HG02938 (cell line): ENCODE measurements at regions not wholly inside any gene's neighbourhood (a gene's known extent, or its start where the extent isn't known, plus 50 kb on each side); places are given as distances from the start of the nearest gene placed in this dataset.
"Not testable (repeated sequence)": the region's sequence is repeated elsewhere in the genome, so short reads cannot be mapped to it uniquely, and the experiment has no call there.

ENCODE experiments used
- ATAC-seq: cut with Tn5 transposase; IDR thresholded peaks from one replicate; pipeline ENCODE4 v1.9.1; 2021; ENCODE audit warnings: mild to moderate bottlenecking, moderate library complexity; ENCODE audit not compliant: unreplicated experiment

DNA sequence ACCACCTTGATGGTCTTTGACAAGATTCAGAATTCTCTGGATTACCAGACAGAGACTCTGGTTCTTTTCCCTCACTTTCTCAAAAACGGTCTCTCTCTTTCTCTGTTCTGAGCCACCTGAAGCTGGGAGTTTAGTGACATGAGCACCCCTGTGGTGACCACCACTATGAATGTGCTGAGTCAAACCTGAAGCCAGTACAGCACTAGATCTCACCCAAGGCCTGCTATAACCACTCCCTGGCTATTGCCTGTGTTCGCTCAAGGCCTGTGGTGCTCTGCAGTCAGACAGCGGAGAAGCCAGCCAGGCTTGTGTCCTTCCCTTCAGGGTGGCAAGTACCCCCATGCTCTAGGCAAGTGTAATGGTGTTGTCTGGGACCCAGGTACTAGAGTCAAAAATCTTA is 828.9 kb upstream of the NXPH2 start:
- no peak for ATAC-seq

DNA sequence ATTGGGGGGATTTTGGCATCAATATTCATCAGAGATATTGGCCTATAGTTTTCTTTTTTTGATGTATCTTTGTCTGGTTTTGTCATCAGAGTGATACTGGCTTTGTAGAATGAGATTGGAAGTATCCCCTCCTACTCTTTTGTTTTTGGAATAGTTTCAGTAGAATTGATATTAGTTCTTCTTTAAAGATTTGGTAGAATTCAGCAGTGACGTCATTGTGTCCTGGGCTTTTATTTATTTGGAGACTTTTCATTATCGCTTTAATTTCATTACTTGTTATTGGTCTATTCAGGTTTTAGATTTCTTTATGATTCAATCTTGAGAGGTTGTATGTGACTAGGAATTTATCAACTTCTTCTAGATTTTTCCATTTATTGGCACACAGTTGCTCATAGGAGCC is 825.5 kb upstream of the NXPH2 start:
- ATAC-seq, result no peak

DNA sequence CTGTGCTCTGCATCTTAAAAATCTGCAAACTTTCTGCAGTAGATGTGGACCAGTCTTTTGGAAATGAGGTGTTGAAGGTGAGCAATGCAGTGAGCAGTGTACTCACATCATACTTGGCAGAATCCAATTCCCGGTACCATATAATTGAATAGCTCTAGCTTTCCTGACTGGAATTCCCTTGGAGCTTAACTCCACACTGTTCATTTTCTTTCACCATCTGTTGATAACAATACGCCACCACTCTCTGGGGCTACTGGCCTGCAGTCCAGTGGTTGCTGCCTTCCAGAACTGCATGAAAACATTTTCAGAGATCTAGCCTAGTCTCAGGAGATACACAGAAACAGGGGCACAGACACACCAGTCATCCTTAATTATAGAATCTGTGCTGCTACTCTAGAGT is 820.0 kb upstream of the NXPH2 start:
- ATAC-seq, result no peak

DNA sequence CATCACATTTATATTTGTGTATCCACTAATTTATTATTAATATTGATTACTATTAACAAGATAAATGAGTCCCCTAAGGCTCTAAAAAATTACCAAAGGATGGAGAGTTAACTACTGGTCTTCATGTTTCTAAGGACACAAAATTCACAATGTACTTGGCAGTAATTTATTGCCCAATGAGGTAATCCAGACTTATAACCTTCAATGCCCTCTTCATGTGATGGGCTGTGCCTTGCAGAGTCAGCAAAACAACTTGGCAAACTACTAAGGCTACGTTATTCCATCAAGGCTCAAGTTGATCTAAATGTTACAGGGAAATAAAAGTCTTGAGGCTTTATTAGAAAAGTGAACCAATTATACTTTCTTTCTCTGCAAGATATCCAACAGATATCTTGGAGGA is 804.9 kb upstream of the NXPH2 start:
- ATAC-seq, result no peak

DNA sequence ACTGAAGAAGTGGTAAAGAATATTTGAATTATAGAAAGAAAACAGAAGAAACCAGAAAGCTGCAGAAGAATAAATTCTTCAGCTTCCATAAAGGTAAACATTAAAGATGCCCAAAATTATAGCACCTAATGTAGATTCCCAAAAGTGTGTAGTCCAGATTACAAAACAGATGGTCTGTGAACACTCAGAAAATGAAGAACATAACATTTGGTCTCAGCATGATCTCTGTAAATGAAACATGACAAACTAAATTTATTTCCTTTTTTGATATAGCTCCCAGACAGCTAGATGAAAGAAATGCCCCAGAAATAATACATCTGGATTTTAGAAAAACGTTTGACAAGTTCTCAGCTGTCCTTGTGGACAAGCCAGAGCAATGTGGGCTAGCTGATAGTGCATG is 794.2 kb upstream of the NXPH2 start:
- ATAC-seq, result no peak

DNA sequence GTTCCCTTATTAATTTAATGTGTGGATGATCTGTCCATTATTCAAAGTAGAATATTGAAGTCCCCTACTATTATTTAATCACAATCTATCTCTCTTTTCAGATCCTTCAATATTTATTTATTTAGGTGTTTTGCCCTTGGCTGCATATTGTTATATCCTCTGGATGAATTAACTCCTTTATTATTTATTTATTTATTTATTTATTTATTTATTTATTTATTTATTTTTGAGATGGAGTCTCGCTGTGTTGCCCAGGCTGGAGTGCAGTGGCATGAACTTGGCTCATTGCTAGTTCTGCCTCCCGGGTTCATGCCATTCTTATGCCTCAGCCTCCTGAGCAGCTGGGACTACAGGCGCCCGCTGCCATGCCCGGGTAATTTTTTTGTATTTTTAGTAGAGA is 776.6 kb upstream of the NXPH2 start:
- no peak for ATAC-seq

DNA sequence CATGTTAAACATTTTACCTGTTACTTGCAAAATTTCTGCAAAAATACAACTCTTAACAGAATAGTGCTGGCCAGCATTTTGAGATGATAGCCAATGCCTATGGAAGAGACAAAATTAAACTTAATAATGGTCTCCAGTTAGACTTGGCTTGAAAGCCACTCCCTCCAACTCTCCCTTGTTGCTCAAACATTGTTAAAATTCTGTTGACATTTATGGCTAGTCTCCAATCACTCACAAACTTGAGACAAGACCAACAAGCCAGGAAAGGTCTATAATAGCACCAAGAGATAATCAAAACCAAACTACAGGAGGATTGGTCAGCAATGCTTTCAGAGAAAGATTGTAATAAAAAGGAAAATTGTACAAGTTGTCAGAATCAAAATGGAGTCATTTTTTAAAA is 770.7 kb upstream of the NXPH2 start:
- no peak for ATAC-seq

DNA sequence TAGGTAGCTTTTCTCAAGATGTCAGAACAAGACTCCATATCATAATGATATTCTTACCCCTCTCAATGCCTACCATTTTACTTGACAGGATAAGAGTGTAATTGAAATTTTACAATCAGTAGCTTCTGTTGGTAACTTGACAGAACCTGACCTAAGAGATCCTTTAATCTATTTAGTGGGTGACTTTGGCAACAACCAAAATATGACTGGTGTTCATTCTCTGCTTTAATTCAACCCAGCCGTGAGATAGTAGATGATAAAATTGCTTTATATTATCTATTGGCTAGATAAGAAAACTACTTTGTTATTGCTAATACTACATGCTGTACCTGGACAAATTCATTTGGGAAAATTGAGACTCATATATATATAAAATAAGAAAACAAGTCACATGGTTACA is 770.2 kb upstream of the NXPH2 start:
- ATAC-seq, result no peak

DNA sequence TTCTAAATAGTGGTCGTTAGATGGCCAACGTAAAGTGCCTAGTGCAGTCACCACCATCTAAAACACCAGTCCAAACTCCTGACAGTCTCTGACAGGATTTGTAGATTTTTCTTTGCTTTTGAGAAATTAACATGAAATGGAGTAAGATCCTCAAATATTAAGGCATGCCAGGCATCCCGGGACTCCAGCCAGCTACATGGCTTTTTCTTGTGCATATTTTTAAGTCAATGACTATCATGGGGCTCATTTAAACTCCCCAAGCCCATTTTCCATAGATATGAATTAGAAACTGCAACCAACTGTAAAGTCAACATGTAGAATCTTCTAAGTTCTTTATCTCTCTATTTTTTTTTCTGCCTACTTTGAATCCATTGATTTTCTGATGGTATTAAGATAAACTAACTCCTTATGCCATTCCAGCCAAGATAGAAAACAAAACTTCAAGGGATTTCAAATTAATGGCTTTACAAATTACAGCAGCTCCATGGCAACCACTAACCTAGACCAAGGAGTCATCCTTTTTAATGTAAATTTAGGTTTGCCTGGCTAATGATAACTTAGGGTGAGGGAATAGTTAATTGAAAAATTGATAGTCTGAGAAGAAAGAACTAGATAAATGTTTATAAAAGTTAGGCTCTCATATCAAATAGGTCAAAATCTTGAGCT is 764.1 kb upstream of the NXPH2 start:
- ATAC-seq, result no peak

DNA sequence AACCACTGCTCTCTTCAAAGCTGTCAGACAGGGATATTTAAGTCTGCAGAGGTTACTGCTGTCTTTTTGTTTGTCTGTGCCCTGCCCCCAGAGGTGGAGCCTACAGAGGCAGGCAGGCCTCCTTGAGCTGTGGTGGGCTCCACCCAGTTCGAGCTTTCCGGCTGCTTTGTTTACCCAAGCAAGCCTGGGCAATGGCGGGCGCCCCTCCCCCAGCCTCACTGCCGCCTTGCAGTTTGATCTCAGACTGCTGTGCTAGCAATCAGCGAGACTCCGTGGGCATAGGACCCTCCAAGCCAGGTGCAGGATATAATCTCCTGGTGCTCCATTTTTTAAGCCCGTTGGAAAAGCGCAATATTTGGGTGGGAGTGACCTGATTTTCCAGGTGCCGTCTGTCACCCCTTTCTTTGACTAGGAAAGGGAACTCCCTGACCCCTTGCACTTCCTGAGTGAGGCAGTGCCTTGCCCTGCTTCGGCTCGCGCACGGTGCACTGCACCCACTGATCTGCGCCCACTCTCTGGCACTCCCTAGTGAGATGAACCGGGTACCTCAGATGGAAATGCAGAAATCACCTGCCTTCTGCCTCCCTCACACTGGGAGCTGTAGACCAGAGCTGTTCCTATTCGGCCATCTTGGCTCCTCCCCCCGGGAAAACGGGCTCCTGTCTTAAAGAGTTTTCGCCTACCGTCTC is 758.3 kb upstream of the NXPH2 start:
- not testable (repeated sequence) for ATAC-seq

DNA sequence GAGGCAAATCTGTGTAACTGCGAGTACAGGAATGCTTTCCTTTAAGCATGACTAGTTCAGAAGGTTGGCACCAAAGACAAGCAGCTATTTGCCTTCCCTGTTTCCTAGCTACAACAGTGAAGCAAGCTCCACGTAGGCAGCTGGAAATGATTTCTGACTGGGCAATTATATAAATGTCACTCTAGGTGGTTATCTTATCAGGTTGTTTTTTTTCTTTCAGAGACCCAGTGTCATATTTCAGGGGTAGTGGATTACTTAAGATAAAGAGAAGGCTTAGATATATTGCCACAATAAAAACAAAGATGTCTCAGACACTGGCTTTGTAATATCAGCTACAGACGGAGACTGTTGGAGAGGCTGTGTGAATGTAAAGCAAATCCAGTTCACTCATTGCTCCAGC is 748.9 kb upstream of the NXPH2 start:
- ATAC-seq, result no peak

DNA sequence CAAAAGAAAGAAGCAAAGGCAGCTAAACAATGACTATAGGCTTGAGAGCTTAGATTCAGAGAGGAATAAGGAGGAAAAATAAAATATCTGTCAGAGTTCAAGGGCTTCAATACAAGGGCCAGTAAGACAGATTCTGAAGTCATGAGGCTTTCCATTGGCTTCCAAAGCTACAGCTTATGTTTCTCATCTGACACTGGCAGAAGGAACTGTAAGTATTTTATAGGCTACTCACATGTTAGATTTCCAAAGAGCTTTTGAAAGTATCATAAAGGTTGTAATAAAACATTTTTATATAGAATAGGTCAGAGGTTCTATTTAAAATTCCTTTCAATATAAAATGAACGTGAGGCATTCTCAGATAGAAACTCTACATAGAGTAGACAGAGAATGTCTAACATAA is 746.6 kb upstream of the NXPH2 start:
- ATAC-seq, result no peak

DNA sequence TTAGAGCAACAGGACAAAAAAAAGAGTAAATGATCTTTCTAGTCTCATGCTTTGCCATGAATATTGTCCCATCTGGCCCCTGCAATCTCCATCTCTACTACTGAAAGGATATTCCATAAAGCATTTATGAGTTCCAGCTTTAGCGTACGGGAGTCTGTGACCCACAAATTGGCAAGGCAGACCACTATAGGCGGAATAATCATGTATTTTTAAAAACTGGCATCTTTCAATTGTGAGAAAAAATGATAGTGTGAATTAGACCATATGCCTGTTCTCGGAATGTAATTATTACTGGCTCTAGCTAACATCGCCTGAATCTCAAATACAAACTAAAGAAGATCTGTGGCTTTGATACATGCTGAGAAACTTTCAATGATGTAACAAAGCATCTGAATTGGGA is 738.1 kb upstream of the NXPH2 start:
- ATAC-seq, result no peak

DNA sequence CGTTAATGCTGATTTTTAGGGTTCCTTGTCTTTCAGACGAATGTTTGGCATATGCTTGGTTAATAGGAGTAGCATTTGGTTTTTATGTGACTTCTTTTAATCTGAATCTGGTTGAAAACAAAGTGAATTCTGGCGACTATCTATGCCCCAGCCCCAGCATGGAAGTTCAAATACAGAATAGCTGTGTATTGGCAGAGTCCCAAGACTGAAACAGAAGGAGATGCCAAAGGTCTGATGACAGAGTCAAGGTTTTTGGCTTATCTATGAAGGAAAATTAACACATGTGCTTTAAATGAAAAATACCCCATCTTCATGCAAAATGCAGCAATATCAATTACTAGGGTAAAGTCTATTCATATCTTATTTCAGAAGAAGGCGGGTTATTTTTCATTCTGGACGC is 734.8 kb upstream of the NXPH2 start:
- no peak for ATAC-seq

DNA sequence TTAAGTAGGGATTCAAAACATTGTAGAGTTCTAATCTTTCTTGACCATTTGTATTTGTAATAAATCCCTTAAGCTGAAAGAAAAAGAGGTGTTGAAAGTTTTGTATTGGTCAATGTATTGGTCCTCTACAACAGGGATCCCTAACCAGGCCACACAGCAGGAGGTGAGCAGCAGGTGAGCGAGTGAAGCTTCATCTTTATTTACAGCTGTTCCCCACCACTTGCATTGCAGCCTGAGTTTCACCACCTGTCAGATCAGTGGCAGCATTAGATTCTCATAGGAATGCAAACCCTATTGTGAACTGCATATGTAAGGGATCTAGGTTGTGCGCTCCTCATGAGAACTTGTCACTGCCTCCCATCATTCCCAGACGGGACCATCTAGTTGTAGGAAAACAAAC is 715.7 kb upstream of the NXPH2 start:
- no peak for ATAC-seq

DNA sequence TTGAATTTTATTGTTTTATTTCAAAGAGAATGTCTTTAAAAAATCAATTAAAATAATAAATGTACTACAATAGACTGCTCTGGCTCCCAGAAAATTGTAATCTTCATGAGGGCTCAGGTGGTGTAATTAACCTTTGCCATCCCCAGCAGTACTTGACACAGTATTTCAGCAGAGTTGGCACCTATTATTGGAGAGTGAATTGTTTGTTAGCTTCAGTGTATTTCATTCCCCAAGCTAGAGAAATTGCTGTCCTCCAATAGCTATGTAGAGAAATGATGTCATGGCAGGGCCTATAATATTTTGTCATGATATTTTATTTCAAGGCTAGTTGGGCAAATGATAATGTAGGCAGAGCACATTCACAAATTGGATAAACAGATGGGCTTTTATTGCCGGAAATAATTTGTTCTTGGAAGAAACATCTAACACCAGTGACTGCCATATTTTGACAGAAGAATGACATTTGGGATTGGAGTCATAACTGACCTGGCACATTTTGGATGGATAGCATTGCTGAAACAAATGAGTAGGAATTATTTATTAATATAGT is 712.0 kb upstream of the NXPH2 start:
- ATAC-seq, result no peak

DNA sequence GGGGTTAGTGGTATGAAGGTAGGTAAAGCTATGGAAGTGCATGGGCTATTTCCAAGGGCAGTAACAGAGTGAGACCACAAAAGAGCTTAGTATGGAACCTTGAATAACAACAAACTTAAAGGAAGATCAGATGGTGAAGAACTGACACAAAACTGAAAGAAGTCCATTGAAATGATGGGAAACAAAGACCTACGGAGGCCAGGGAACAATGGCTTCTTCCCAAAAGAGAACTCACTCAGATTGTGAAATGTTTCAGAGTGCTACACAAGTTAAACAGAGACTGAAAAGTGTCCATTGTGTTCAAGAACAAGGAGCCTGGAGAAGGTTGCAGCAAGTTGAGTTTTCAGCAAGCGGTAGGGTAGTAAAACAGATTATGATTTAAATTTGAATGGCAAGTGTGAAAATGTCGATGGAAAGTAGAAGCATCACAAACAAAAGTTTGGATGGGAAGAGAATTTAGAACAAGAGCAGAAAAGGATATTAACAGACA is 700.0 kb upstream of the NXPH2 start:
- ATAC-seq, result no peak

DNA sequence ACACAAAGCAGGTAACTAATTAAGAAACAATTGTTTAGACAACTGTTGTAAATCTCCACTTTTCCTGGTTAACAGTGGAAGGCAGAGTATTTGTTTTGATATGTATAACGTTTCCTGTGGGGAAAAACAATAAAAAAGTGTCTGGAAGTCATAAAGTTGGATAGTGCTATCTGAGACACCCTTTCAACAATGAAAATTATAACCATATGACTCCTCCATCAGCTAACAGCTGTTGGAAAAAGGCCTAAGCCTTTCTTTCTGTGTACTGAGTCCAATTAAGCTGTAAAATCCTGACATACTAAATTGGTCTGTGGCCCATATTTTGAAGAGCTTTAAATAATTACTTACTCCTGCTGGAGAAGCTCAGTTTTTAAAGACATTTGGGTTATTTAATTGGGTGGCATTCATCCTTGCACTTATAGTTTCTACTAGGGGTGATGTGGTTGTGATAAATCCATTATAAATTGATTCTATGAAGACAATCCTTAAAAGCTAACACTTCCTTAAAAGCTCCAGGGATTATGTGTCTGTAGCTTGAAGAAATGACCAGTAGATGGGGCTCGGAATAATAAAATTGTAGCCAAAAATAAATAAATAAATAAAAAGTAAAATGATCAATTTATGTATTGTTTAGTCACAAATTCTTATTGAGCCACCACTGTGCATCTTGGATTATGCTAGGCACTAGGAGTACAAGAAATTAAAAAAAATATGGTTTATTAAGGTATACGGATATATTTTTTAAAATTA is 698.1 kb upstream of the NXPH2 start:
- no peak for ATAC-seq

DNA sequence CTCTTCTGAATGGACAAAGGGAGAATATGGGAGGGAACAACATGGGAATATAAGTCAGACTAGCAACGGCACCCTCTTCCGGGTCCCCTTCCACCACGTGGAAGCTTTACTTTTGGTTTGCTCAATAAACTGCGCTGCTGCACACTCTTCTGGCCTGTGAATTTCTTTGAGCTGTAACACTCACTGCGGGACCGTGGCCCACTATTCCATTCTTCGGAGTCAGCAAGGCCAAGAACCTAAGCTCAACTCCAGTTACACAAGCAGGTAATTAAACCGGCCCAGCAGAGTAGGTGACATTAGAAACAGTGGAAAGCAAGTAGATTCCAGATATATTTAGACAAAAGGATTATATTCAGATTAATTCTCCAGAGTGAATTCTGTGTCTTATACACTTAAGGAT is 697.4 kb upstream of the NXPH2 start:
- no peak for ATAC-seq

DNA sequence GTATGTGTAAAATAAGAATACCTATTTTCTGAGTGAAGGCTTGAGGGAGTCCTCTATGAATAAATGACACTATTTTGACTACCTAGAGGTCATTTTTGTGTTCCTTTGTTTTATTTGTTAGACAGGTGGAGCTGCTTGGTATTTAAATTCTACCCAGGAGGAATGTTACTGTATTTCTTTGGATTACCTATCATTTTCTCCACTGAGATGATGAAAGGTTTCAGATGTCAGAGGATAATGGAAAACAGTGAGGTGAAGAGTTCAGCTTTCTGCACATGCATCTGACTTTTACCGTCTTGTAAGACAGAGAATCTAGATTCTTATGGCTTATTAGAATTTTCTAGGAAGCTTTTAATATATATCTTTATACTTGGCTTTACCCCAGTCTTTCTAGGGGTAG is 689.8 kb upstream of the NXPH2 start:
- ATAC-seq, result no peak

DNA sequence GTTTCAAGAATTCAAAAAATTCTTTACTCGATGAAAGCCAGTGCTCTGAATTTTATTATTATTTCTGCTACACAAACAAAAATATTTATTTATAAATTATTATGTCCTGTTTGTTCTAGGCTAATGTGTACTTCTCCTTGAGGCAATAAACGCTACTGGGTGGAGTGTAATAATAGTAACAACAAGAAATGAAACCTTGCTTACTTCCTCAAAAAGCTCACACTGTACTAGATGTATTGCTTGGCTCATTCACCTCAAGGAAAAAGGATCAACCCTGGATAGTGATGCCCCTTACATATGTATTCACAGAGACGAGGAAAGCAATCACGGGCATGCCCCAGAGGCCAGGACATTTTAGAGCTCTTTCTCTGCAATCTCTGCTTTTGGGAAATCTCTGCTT is 685.6 kb upstream of the NXPH2 start:
- no peak for ATAC-seq

DNA sequence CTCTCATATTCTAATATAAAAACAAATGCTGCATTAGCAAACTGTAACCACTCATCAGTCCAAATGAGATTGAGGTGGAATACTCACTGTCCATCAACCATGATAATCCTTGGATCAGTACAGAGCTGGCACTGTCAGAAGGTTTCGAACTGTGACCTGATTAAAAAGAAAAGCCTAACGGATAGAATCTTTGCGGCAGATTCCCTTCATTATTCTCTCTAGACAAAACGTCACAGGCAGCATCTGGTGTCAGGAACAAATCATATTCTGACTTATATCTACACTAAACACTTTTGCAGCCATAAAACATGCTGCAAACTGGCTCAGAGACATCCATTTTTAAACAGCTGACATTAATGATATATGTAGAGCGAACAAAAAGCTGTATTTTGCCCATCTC is 677.7 kb upstream of the NXPH2 start:
- ATAC-seq, result no peak
